DMS114 treated with DMSO at 0.1 percent for 48 hours (cell line): ENCODE measurements at regions not wholly inside any gene's neighbourhood (a gene's known extent, or its start where the extent isn't known, plus 50 kb on each side); places are given as distances from the start of the nearest gene placed in this dataset.
"Not testable (repeated sequence)": the region's sequence is repeated elsewhere in the genome, so short reads cannot be mapped to it uniquely, and the experiment has no call there.

ENCODE experiments used
- DNase-seq: peaks from one replicate; lab custom pipeline; 2025; ENCODE audit not compliant: unreplicated experiment; lab: John Stamatoyannopoulos, UW

GRCh38 chr18:39454866-39455265 is 1889.3 kb upstream of the CELF4 start:
- DNase-seq: no peak

GRCh38 chr18:39453882-39454281 is 1888.3 kb upstream of the CELF4 start:
- no peak for DNase-seq

GRCh38 chr18:39453356-39453755 is 1887.8 kb upstream of the CELF4 start:
- no peak for DNase-seq

- no peak for DNase-seq
Observed at GRCh38 chr18:39450958-39451357, 1885.4 kb upstream of the CELF4 start.

- no peak for DNase-seq
Observed at GRCh38 chr18:39449566-39449965, 1884.0 kb upstream of the CELF4 start.

- no peak for DNase-seq
Observed at GRCh38 chr18:39448942-39449341, 1883.3 kb upstream of the CELF4 start.

GRCh38 chr18:39444957-39445356 is 1879.4 kb upstream of the CELF4 start:
- not testable (repeated sequence) for DNase-seq

GRCh38 chr18:39441648-39442047 is 1876.0 kb upstream of the CELF4 start:
- no peak for DNase-seq

GRCh38 chr18:39435996-39436395 is 1870.4 kb upstream of the CELF4 start:
- no peak for DNase-seq

- DNase-seq: no peak
Observed at GRCh38 chr18:39435209-39435608, 1869.6 kb upstream of the CELF4 start.

- no peak for DNase-seq
Observed at GRCh38 chr18:39434223-39434920, 1868.8 kb upstream of the CELF4 start.

GRCh38 chr18:39425172-39425850 is 1859.7 kb upstream of the CELF4 start:
- no peak for DNase-seq

- DNase-seq: no peak
Observed at GRCh38 chr18:39424261-39424660, 1858.7 kb upstream of the CELF4 start.

GRCh38 chr18:39421276-39421675 is 1855.7 kb upstream of the CELF4 start:
- DNase-seq: no peak

GRCh38 chr18:39419315-39419714 is 1853.7 kb upstream of the CELF4 start:
- DNase-seq: no peak

GRCh38 chr18:39415471-39415870 is 1849.9 kb upstream of the CELF4 start:
- DNase-seq: no peak

- no peak for DNase-seq
Observed at GRCh38 chr18:39414009-39414700, 1848.6 kb upstream of the CELF4 start.

- no peak for DNase-seq
Observed at GRCh38 chr18:39406941-39407340, 1841.3 kb upstream of the CELF4 start.

- DNase-seq: no peak
Observed at GRCh38 chr18:39403121-39403520, 1837.5 kb upstream of the CELF4 start.

GRCh38 chr18:39399662-39400061 is 1834.1 kb upstream of the CELF4 start:
- DNase-seq: no peak

- no peak for DNase-seq
Observed at GRCh38 chr18:39396168-39396567, 1830.6 kb upstream of the CELF4 start.

GRCh38 chr18:39389800-39390379 is 1824.3 kb upstream of the CELF4 start:
- no peak for DNase-seq
